ENCODE measurements at regions not wholly inside any gene's neighbourhood (a gene's known extent, or its start where the extent isn't known, plus 50 kb on each side); places are given as distances from the start of the nearest gene placed in this dataset.

DNA sequence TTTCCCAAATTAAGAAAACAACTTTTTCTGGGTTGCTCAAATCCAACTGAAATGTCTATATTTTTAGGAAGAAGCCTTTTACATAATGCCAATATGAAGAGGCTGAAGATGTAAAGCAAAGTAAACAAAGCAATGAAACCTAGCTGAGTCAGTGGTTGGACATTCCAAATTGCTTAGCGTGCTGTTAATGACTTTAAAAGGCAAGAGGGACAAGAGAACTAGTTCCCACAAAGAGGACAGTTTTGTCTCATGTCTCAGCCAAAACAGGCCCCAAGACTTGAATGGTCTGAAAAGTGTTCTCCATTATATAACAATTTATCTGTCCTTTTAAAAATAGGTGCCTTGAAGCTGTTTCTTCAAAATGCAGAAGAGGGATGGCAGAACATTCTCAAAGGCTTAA is 407.0 kb downstream of the ENC1 start:
- Histone ChIP-seq H3K18ac (ENCODE audit: extremely low read depth, low read length) (no peak overlapping the region), H3K9me3 (ENCODE audit: insufficient read depth in 2 of 2, low read depth in 1 of 2, low read length in 1 of 2) (no peaks in the 10 kb centered on the region), H2BK120ac (replicated peaks; ENCODE audit: low read depth, low read length) (no peak overlapping the region), H3K4me2 (ENCODE audit: insufficient read depth in 1 of 2, low read depth in 2 of 2, low read length in 2 of 2) (no peak overlapping the region), H3K23me2 (ENCODE audit: low read depth, low read length) (no peaks in the 10 kb centered on the region), H4K91ac (replicated peaks; ENCODE audit: insufficient read length, low read length) (no peak overlapping the region), H3K4me1 (replicated peaks in 1 of 4; ENCODE audit: control insufficient read depth in 3 of 4, insufficient read depth in 4 of 4, low read length in 3 of 4) (no peaks in the 10 kb centered on the region), H4K20me1 (replicated peaks in 1 of 2; ENCODE audit: control insufficient read depth in 1 of 2, insufficient read depth in 2 of 2, low read length in 2 of 2) (no peaks in the 10 kb centered on the region), H3K4me3 (ENCODE audit: extremely low read depth in 1 of 4, insufficient read depth in 2 of 4, low read depth in 3 of 4, low read length in 4 of 4) (no peak overlapping the region), H3K27ac (ENCODE audit: low read depth, low read length) (no peak overlapping the region), H2BK5ac (ENCODE audit: low read depth, low read length) (no peak overlapping the region), H2BK12ac (ENCODE audit: low read depth, low read length) (no peak overlapping the region), H4K8ac (ENCODE audit: extremely low read depth, insufficient read depth, low read length) (no peak overlapping the region), H3K9ac (replicated peaks in 1 of 4; ENCODE audit: extremely low read depth in 1 of 4, low read depth in 3 of 4, low read length in 3 of 4) (no peak overlapping the region), H3K79me1 (ENCODE audit: low read depth, low read length) (no peaks in the 10 kb centered on the region), H3K14ac (ENCODE audit: insufficient read length) (no peak overlapping the region), H4K5ac (ENCODE audit: insufficient read length, low read depth, low read length) (no peak overlapping the region), H3K56ac (replicated peaks; ENCODE audit: insufficient read length, low read depth, low read length) (no peak overlapping the region), H3K27me3 (replicated peaks in 1 of 4; ENCODE audit: control insufficient read depth in 3 of 4, extremely low read depth in 1 of 4, insufficient read depth in 3 of 4, low read length in 3 of 4) (no peaks in the 10 kb centered on the region), H2AK5ac (ENCODE audit: low read depth, low read length) (no peak overlapping the region), H3K23ac (ENCODE audit: insufficient read length) (no peak overlapping the region), H2BK20ac (ENCODE audit: low read length) (no peak overlapping the region), H3K79me2 (ENCODE audit: control insufficient read depth in 1 of 2, insufficient read depth in 2 of 2, low read length in 2 of 2) (no peaks in the 10 kb centered on the region), H3K36me3 (ENCODE audit: control insufficient read depth in 2 of 4, insufficient read depth in 4 of 4, low read length in 3 of 4) (no peaks in the 10 kb centered on the region), H3K4ac (replicated peaks; ENCODE audit: insufficient read length, low read depth, low read length) (no peak overlapping the region), H2AFZ (ENCODE audit: low read length) (no peak overlapping the region), H2BK15ac (ENCODE audit: low read length) (no peak overlapping the region)
- WGBS, 2 experiments (ENCODE audit: extremely low coverage in 1 of 2, insufficient coverage in 1 of 2, insufficient read length in 1 of 2, insufficient replicate concordance in 2 of 2, low coverage in 1 of 2, low lambda C conversion rate in 2 of 2, missing lambda C conversion rate in 1 of 2), result 93% methylated on average over 1 of the region's 1 CpG; no CpG with 5 or more reads in 1 of the 2 experiments
- ChIA-PET CTCF (ENCODE audit: partially characterized antibody) (no interaction called here), POLR2A (ENCODE audit: partially characterized antibody) (no interaction called here)
- DNase-seq (ENCODE audit: low read depth in 1 of 2, low spot score in 2 of 2) (no peak), FAIRE-seq (no peak)
- no peak for TF ChIP-seq HDAC6 (IDR thresholded peaks at IDR 0.05; ENCODE audit: low read depth, low read length)
- TF ChIP-seq CHD2 (IDR thresholded peaks at IDR 0.05; ENCODE audit: low read length), result no peak
- no peak for TF ChIP-seq ZNF274 (IDR thresholded peaks at IDR 0.05; ENCODE audit: borderline replicate concordance, extremely low read depth, low read length)
- TF ChIP-seq POU5F1 (IDR thresholded peaks at IDR 0.05; ENCODE audit: low read depth, low read length), result no peak
- TF ChIP-seq POLR2AphosphoS5 (IDR thresholded peaks at IDR 0.05; ENCODE audit: low read depth, low read length), result no peak
- no peak for TF ChIP-seq CTBP2 (IDR thresholded peaks at IDR 0.05; ENCODE audit: borderline replicate concordance, insufficient read depth, insufficient read length, low read length)
- TF ChIP-seq KDM4A (IDR thresholded peaks at IDR 0.05; ENCODE audit: low read depth, low read length, severe bottlenecking), result no peak
- TF ChIP-seq NRF1 (IDR thresholded peaks at IDR 0.05; ENCODE audit: low read depth, low read length), result no peak
- TF ChIP-seq TAF7 (optimal IDR thresholded peaks at IDR 0.05; ENCODE audit: borderline replicate concordance, low read depth, low read length), result no peak
- TF ChIP-seq CREB1 (IDR thresholded peaks at IDR 0.05), result no peak
